Peyer's patch (tissue), 4 donors: ENCODE measurements at regions not wholly inside any gene's neighbourhood (a gene's known extent, or its start where the extent isn't known, plus 50 kb on each side); places are given as distances from the start of the nearest gene placed in this dataset.
"Not testable (repeated sequence)": the region's sequence is repeated elsewhere in the genome, so short reads cannot be mapped to it uniquely, and the experiment has no call there.

ENCODE experiments used
- POLR2A ChIP-seq, 2 donors: fragments of 450-650 bp; IDR thresholded peaks; one replicate each; pipeline ENCODE4 v1.5.1; 2017; ENCODE audit warnings: antibody characterized with exemption in 2 of 2, mild to moderate bottlenecking in 2 of 2, moderate library complexity in 2 of 2
- TF ChIP-seq, protein P1 (sequence below), 6 experiments: fragments of 450-650 bp in 4 of 6; fragments of 200-600 bp in 2 of 6; sonication (generic) in 1 of 6; IDR thresholded peaks; one replicate each; pipeline ENCODE4 v1.5.1; 2017 to 2019; ENCODE audit warnings: antibody characterized with exemption in 6 of 6, mild to moderate bottlenecking in 3 of 6, moderate library complexity in 1 of 6

- TF ChIP-seq, protein P1, sequence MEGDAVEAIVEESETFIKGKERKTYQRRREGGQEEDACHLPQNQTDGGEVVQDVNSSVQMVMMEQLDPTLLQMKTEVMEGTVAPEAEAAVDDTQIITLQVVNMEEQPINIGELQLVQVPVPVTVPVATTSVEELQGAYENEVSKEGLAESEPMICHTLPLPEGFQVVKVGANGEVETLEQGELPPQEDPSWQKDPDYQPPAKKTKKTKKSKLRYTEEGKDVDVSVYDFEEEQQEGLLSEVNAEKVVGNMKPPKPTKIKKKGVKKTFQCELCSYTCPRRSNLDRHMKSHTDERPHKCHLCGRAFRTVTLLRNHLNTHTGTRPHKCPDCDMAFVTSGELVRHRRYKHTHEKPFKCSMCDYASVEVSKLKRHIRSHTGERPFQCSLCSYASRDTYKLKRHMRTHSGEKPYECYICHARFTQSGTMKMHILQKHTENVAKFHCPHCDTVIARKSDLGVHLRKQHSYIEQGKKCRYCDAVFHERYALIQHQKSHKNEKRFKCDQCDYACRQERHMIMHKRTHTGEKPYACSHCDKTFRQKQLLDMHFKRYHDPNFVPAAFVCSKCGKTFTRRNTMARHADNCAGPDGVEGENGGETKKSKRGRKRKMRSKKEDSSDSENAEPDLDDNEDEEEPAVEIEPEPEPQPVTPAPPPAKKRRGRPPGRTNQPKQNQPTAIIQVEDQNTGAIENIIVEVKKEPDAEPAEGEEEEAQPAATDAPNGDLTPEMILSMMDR (IDR thresholded peaks at IDR 0.05) = not testable (repeated sequence)
- TF ChIP-seq POLR2A (IDR thresholded peaks at IDR 0.05) = not testable (repeated sequence)
These were observed 203.0 kb upstream of the IRX5 start for GRCh38 chr16:54727696-54728095.
